ENCODE measurements at regions not wholly inside any gene's neighbourhood (a gene's known extent, or its start where the extent isn't known, plus 50 kb on each side); places are given as distances from the start of the nearest gene placed in this dataset.

- TF ChIP-seq, protein P1, sequence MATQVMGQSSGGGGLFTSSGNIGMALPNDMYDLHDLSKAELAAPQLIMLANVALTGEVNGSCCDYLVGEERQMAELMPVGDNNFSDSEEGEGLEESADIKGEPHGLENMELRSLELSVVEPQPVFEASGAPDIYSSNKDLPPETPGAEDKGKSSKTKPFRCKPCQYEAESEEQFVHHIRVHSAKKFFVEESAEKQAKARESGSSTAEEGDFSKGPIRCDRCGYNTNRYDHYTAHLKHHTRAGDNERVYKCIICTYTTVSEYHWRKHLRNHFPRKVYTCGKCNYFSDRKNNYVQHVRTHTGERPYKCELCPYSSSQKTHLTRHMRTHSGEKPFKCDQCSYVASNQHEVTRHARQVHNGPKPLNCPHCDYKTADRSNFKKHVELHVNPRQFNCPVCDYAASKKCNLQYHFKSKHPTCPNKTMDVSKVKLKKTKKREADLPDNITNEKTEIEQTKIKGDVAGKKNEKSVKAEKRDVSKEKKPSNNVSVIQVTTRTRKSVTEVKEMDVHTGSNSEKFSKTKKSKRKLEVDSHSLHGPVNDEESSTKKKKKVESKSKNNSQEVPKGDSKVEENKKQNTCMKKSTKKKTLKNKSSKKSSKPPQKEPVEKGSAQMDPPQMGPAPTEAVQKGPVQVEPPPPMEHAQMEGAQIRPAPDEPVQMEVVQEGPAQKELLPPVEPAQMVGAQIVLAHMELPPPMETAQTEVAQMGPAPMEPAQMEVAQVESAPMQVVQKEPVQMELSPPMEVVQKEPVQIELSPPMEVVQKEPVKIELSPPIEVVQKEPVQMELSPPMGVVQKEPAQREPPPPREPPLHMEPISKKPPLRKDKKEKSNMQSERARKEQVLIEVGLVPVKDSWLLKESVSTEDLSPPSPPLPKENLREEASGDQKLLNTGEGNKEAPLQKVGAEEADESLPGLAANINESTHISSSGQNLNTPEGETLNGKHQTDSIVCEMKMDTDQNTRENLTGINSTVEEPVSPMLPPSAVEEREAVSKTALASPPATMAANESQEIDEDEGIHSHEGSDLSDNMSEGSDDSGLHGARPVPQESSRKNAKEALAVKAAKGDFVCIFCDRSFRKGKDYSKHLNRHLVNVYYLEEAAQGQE (IDR thresholded peaks at IDR 0.05; ENCODE audit: insufficient read depth in 1 of 2, low read depth in 2 of 2, low read length in 2 of 2): no peak
- TF ChIP-seq POLR2AphosphoS5 (IDR thresholded peaks at IDR 0.05; ENCODE audit: low read depth, low read length): no peak
- TF ChIP-seq TAF1 (IDR thresholded peaks at IDR 0.05; ENCODE audit: borderline replicate concordance, insufficient read depth, low read length): no peak
- no peak for TF ChIP-seq FOXP2 (optimal IDR thresholded peaks at IDR 0.05; ENCODE audit: borderline replicate concordance, extremely low read depth, extremely low read length, insufficient read depth)
These were observed 79.1 kb upstream of the FOXB1 start for GRCh38 chr15:59924812-59925522.
